ENCODE measurements at regions not wholly inside any gene's neighbourhood (a gene's known extent, or its start where the extent isn't known, plus 50 kb on each side); places are given as distances from the start of the nearest gene placed in this dataset.

DNA sequence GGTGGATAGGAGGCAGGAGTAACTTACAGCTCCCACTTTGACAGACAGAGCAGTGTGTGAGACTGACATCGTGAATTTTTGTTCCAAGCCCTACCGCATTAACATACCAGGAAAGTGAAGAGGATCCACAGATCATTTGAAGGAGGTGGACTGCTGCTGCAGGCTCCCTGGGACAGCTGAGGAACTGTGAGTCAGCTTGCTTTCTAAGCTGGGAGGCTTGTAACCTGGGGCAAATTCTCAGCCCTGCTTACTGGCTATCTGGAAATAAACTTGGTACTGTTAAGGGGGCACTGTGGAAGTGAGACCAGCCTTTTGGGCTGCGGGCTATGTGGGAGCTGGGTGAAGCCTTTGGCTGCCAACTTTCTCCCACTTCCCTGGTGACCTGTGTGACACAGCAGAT, 1202.5 kb downstream of the DNAJB9 start:
- no peak for ATAC-seq (ENCODE audit: low FRiP score)
- DNase-seq (ENCODE audit: low spot score): no peak
- TF ChIP-seq, protein P1, sequence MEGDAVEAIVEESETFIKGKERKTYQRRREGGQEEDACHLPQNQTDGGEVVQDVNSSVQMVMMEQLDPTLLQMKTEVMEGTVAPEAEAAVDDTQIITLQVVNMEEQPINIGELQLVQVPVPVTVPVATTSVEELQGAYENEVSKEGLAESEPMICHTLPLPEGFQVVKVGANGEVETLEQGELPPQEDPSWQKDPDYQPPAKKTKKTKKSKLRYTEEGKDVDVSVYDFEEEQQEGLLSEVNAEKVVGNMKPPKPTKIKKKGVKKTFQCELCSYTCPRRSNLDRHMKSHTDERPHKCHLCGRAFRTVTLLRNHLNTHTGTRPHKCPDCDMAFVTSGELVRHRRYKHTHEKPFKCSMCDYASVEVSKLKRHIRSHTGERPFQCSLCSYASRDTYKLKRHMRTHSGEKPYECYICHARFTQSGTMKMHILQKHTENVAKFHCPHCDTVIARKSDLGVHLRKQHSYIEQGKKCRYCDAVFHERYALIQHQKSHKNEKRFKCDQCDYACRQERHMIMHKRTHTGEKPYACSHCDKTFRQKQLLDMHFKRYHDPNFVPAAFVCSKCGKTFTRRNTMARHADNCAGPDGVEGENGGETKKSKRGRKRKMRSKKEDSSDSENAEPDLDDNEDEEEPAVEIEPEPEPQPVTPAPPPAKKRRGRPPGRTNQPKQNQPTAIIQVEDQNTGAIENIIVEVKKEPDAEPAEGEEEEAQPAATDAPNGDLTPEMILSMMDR (IDR thresholded peaks at IDR 0.05): no peak

DNA sequence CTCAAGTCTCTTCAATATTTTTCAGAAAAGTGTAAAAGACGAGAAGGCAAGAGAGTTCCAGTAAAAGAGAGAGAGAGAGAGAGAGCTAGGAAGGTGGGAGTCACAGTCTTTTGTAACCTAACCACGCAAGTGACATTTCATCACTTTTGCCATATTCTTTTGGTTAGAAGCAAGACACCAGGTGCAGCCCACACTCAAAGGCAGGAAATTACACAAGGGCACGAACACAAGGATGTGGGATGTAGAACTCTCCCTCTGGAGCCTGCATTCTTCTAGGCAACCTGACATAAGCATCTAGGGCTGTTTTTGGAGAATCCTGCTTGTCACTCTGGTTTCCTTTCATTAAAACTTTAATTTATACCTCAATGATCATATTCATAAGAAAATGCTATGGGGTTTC, 1213.1 kb downstream of the DNAJB9 start:
- ATAC-seq (ENCODE audit: low FRiP score) (no peak), DNase-seq (ENCODE audit: low spot score) (no peak)
- TF ChIP-seq, protein P1 (IDR thresholded peaks at IDR 0.05): no peak

DNA sequence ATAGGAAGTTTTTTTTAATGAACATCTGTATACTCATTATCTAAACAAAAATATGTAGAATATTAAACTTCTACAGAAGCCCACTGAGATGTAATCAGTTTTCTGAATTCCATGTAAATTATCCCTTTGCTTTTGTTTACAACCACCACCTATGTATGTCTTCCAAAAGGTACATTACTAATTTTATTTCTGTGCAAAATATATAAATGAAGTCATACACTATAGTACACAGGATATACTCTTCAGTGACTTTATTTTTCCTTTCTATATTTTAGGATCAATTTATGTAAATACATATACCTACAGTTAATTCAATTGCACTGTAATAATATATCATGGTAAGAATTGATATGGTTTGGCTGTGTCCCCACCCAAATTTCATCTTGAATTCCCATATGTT, 1236.9 kb downstream of the DNAJB9 start:
- no peak for DNase-seq (ENCODE audit: low spot score)
- ATAC-seq (ENCODE audit: low FRiP score): no peak
- TF ChIP-seq, protein P1 (IDR thresholded peaks at IDR 0.05): no peak

DNA sequence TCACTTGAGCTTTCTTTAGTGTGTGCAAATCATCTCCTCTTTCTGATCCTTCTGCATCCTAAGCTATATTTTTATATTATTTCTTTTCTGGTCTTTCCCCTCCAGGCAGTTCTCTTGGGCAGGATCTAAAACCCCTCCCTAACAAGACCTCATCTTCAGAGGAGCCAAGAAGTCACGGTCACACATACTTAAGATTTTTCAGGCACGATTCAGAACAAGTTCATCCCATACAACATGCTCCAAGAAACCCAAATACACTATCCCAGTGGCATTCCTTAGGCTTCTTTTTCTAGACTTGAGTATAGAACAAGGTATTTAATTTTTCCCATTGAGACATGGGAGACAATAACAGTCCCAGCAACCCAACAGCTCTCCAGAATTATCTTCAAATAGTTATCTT, 1251.5 kb downstream of the DNAJB9 start:
- no peak for DNase-seq (ENCODE audit: low spot score)
- ATAC-seq (ENCODE audit: low FRiP score): no peak
- TF ChIP-seq, protein P1 (IDR thresholded peaks at IDR 0.05): no peak

DNA sequence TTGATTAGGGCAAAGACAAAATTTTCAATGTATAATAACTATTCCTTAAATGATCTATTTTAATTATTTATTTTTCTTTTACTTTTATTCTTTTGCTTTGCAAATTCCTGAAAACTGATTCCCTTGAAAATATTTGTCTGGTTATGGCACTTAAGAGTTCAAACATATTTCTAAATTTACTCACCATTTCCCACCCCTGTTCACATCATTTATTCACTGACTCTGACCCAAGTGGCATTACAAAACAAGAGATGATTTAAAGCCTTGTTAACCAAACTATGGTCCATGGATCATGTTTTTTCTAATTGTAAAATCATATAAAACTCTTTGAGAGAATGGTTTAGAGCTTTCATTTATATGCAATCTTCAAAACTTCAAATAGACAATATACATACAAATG, 1256.1 kb upstream of the LRRN3 start:
- ATAC-seq (ENCODE audit: low FRiP score) (no peak), DNase-seq (ENCODE audit: low spot score) (no peak)
- TF ChIP-seq, protein P1 (IDR thresholded peaks at IDR 0.05): no peak

DNA sequence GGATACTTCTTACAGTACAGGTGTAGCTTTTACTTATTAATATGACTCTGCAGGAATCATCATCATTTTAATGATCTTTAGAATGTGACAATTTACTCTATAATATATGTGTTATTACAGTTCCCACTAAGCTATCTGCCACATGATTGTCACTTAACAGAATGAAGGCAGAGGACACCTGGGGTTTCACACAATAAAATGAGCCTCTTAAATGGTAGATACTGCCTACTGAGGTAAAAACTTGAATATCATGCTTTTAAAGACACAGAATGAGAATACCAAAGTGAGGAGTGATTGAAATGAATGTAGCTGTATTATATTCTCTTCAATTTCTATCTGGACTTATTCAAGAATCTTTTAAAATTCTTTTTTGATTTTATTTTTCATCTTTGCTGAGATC, 1255.3 kb upstream of the LRRN3 start:
- TF ChIP-seq, protein P1 (IDR thresholded peaks at IDR 0.05): no peak
- DNase-seq (ENCODE audit: low spot score) (no peak), ATAC-seq (ENCODE audit: low FRiP score) (no peak)

DNA sequence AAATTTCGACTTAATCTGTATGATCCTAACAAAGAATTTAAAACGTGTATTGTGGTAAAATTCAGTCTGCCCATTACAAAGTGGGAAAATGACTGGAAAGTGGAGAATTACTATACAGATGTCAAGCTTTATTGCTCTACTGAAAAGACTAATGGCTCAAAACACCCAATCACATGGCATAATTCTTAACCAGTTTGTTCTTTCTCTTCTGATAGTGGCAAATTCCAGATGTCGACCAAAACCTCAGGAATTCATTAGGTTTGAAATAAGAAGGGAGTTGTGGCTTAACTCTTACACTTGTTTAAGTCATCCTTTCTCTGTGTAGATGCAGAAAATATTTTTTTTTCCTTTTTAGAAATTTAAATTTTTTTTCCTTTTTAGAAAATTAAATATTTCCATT, 1254.9 kb upstream of the LRRN3 start:
- no peak for DNase-seq (ENCODE audit: low spot score)
- ATAC-seq (ENCODE audit: low FRiP score): no peak
- TF ChIP-seq, protein P1 (IDR thresholded peaks at IDR 0.05): no peak
